Embryonic facial prominence (tissue), 1 donor: ENCODE measurements at regions not wholly inside any gene's neighbourhood (a gene's known extent, or its start where the extent isn't known, plus 50 kb on each side); places are given as distances from the start of the nearest gene placed in this dataset.

Experiments
- DNase-seq: peaks from one replicate; pipeline ENCODE4 v3.0.0-alpha.2; 2016; ENCODE audit errors: extremely low spot score

- no peak for DNase-seq
These were observed 377.1 kb downstream of the TNS1 start for GRCh38 chr2:217625557-217626169.

GRCh38 chr2:217623281-217623912 lies 379.4 kb downstream of the TNS1 start:
- DNase-seq = no peak

GRCh38 chr2:217622205-217623060 lies 380.4 kb downstream of the TNS1 start:
- no peak for DNase-seq

GRCh38 chr2:217621391-217621801 lies 381.4 kb downstream of the TNS1 start:
- DNase-seq = no peak

GRCh38 chr2:217618744-217619143 lies 384.1 kb downstream of the TNS1 start:
- no peak for DNase-seq

DNA sequence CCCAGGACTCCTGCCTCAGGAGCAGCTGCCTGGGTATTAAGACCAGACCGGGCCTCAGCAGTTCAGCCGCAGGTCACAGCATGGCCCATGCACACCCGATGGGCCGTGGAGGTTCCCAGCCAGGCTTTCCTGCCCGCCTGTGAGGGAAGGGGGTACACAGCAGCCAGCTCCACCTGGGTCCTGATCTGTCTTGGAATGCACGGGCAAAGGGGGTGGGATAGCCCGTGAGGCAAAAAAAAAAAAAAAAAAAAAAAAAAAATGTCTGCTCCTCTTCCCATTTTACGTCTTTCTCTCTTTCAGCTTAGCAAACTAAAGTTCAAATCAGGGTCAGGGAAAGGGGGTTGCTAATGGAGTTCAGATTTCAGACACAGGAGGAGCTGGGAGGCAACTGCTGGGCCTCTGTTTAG lies 385.2 kb downstream of the TNS1 start:
- no peak for DNase-seq

DNA sequence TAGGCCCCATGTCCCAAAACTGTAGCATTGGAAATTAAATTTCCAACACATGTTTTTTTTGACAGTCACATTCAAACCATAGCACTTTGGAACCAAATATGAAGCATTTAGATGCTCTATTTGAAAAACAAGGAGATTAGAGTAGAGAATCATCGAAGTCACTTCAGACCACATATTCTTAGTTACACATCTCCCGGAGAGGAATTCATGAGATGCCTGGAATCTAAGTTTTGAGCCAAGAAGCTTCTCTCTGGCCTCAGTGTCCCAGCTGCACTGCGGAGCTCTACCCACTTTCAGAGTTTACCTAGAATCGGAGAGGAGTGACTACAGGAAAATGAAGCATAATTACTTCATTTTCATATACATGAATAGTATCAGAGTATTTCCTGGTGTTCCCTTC lies 385.9 kb downstream of the TNS1 start:
- no peak for DNase-seq

DNA sequence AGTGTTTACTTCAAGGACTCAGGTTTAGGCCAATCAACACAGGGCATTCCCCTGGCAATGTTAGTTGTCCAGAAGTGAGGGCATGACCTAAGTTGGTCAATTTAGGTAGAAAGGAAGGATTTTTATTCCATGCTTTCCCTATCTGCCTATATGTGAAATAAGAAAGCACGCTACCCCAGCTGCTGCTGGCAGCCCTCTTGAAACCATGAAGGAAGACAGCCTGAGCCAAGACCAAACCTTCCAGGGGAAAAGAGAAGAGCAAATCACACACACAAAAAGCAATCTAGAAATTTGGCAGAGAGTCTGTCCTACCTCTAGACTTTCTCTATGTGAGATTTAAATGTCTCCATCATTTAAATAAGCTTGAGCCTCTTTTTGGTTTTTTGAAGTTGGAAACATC lies 387.6 kb downstream of the TNS1 start:
- DNase-seq = no peak

DNA sequence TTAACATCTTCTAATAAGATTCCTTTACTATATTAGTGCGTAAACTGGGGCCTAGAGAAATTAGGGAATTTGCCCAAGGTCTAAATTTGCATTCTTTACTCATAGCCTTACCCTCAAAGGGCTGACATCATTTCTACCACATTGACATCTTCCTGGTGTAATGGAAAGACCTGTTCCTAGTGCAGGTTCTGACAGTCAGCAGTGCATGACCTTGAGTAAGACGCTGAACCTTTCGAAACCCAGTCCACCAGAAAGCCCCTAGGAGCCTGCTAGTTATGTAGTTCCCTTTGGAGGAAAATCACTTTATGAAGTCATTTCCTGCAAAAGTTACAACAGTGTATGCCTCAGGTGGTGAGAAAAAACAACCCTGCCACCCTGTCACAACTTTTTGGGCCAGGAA lies 388.3 kb downstream of the TNS1 start:
- DNase-seq = no peak

DNA sequence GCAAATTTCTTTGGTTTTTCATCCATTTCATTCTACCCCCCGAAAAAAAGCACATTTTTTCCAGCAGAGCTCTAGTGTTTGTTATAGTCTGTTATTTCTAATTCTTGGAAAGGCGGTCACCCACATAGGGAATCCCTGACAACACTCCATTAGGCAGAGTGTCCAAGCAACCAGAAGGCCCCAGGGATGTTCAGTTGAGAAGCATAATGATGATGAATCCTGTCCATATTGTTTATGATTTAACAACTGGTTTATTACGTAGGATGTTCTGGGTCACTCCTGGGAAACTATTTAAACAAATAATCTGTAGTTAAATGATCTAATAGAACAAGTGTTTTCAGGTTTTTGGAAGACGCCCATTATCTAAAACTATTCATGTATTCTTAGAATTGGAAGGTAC lies 388.7 kb downstream of the TNS1 start:
- DNase-seq = no peak

DNA sequence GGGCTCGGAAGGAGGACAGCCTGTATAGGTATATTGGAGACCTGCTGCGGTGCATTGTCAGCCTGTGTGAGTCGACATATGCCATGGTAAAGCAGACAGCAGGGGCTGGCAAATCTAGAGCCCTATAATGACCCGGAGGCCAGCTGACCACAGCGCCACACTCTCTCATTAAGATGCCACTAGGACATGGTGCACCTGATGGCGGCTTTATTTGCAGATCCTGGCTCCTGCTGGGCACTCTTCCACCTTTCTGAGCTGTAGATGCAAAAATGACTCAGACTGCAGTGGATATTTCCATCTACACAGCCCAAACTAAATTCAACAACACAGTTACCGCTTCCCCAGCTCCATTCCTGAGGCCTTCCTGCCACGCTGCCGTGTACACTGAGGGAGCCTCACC lies 389.9 kb downstream of the TNS1 start:
- no peak for DNase-seq

- no peak for DNase-seq
These were observed 390.6 kb downstream of the TNS1 start for GRCh38 chr2:217612211-217612610.

DNA sequence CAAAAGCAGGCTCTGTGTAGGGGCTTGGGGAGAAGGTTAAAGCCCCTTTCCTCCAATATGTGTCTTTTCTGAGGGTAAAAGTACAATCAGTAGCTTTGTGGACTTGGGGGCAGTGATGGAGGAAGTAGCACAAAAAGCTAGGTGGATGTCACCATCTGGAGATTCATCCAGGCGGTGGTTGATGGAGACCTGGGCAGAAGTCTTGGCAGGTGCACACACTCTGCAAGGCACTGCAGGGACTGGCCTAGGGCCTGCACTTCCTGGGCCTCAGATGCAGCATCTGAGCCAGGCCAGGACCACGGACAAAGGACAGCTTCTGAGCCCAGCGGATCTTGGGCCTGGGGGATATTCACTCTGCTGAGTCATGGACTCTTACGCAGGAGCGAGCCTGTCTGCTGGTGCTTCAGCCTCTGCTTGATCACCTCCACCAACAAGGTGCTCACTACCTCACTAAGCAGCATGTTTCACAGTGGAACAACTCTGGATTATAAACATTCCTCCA lies 391.1 kb downstream of the TNS1 start:
- DNase-seq = no peak

- DNase-seq = no peak
These were observed 391.7 kb downstream of the TNS1 start for GRCh38 chr2:217611056-217611455.

- no peak for DNase-seq
These were observed 392.4 kb downstream of the TNS1 start for GRCh38 chr2:217610401-217610814.

DNA sequence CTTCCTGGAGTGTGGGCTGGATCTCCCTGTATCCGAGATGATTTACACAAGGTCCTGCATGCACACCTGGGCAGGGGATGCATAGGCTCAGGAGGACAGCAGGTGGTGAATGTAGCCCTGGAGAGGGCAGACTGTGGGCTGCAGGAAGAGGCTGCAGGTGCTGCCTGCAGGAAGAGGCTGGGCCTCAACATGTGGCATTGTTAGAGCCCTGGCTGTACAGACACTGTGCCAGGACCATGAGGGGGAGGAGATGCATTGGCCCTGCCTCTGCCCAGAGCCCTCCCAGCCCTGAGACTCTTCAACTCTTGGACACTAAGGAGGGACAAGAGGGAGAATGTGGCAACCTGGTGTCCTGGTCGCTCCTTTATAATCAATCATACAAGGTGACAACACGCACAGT lies 392.8 kb downstream of the TNS1 start:
- DNase-seq = no peak

GRCh38 chr2:217606296-217606695 lies 396.5 kb downstream of the TNS1 start:
- DNase-seq = no peak

GRCh38 chr2:217604527-217605194 lies 398.1 kb downstream of the TNS1 start:
- no peak for DNase-seq

GRCh38 chr2:217601601-217602000 lies 401.2 kb downstream of the TNS1 start:
- no peak for DNase-seq

- DNase-seq = no peak
These were observed 402.9 kb downstream of the TNS1 start for GRCh38 chr2:217599906-217600305.

- no peak for DNase-seq
These were observed 405.1 kb downstream of the TNS1 start for GRCh38 chr2:217597681-217598080.

GRCh38 chr2:217597145-217597544 lies 405.6 kb downstream of the TNS1 start:
- no peak for DNase-seq
